CD14-positive monocyte (primary cell): ENCODE measurements at regions not wholly inside any gene's neighbourhood (a gene's known extent, or its start where the extent isn't known, plus 50 kb on each side); places are given as distances from the start of the nearest gene placed in this dataset.

Source experiments
- DNase-seq, 3 donors: peaks; one replicate each; pipeline ENCODE4 v3.0.0-alpha.2; 2011 to 2022
- H2AFZ ChIP-seq: 2 replicates; pipeline ENCODE4 v1.6.0; 2012; ENCODE audit warnings: mild to moderate bottlenecking, low read depth, low read length, inconsistent platforms; ENCODE audit not compliant: insufficient read depth, poor library complexity, severe bottlenecking
- H3K27ac ChIP-seq, 2 donors: 1 replicate in 1 of 2; 2 replicates in 1 of 2; pipeline ENCODE4 v1.5.1; 2012 to 2013; ENCODE audit warnings: low read length in 2 of 2, control low read depth in 1 of 2, inconsistent platforms in 1 of 2, low read depth in 1 of 2, mild to moderate bottlenecking in 1 of 2
- H3K27me3 ChIP-seq, 2 donors: one replicate each; pipeline versions ENCODE4 v1.6.0 to v1.6.1; 2011 to 2013; ENCODE audit warnings: low read length in 2 of 2; ENCODE audit not compliant: control insufficient read depth in 2 of 2, insufficient read depth in 2 of 2
- H3K36me3 ChIP-seq, 2 donors: replicated peaks in 1 of 2; 1 replicate in 1 of 2; 2 replicates in 1 of 2; pipeline versions ENCODE4 v1.5.1 to v1.6.1; 2012 to 2013; ENCODE audit warnings: low read length in 2 of 2, control low read depth in 1 of 2, inconsistent platforms in 1 of 2, mild to moderate bottlenecking in 1 of 2; ENCODE audit not compliant: insufficient read depth in 2 of 2, control insufficient read depth in 1 of 2
- H3K4me1 ChIP-seq, 2 donors: 1 replicate in 1 of 2; 2 replicates in 1 of 2; pipeline versions ENCODE4 v1.5.1 to v1.6.1; 2012 to 2013; ENCODE audit warnings: low read length in 2 of 2, control low read depth in 1 of 2, inconsistent platforms in 1 of 2, mild to moderate bottlenecking in 1 of 2, moderate library complexity in 1 of 2; ENCODE audit not compliant: insufficient read depth in 2 of 2, control insufficient read depth in 1 of 2
- H3K4me2 ChIP-seq: replicated peaks from 2 replicates; pipeline ENCODE3; 2012; ENCODE audit warnings: low read length, moderate library complexity, mild to moderate bottlenecking; ENCODE audit not compliant: poor library complexity, severe bottlenecking; ENCODE audit errors: extremely low read depth
- H3K4me3 ChIP-seq, 3 experiments: fragments of 200-600 bp in 1 of 3; sonication (generic) in 1 of 3; replicated peaks in 1 of 3; 1 replicate in 2 of 3; 2 replicates in 1 of 3; pipeline ENCODE4 v1.5.1; 2011 to 2013; ENCODE audit warnings: low read length in 3 of 3, mild to moderate bottlenecking in 3 of 3, control low read depth in 2 of 3, low read depth in 2 of 3, inconsistent platforms in 1 of 3, moderate library complexity in 1 of 3
- H3K79me2 ChIP-seq: 2 replicates; pipeline ENCODE4 v1.6.0; 2012; ENCODE audit warnings: mild to moderate bottlenecking, control low read depth, inconsistent platforms, low read length, moderate library complexity; ENCODE audit not compliant: insufficient read depth
- H3K9ac ChIP-seq: 2 replicates; pipeline ENCODE4 v1.6.0; 2017; ENCODE audit warnings: low read length, mild to moderate bottlenecking; ENCODE audit not compliant: insufficient read depth, poor library complexity, severe bottlenecking
- H3K9me3 ChIP-seq, 2 donors: replicated peaks in 1 of 2; 1 replicate in 1 of 2; 2 replicates in 1 of 2; pipeline versions ENCODE4 v1.5.1 to v1.6.1; 2012 to 2013; ENCODE audit warnings: low read length in 2 of 2, control low read depth in 1 of 2; ENCODE audit not compliant: control insufficient read depth in 1 of 2, insufficient read depth in 1 of 2
- H4K20me1 ChIP-seq: 2 replicates; pipeline ENCODE4 v1.6.0; 2012; ENCODE audit warnings: mild to moderate bottlenecking, low read length, control low read depth, moderate library complexity; ENCODE audit not compliant: insufficient read depth
- H3K27ac Mint-ChIP-seq, 7 donors: one replicate each; pipeline ENCODE4 v1.8.0; 2020; ENCODE audit warnings: mild to moderate bottlenecking in 7 of 7, mixed read lengths in 7 of 7, moderate library complexity in 6 of 7, inconsistent platforms in 2 of 7
- H3K27me3 Mint-ChIP-seq, 3 donors: one replicate each; pipeline ENCODE4 v1.8.0; 2021 to 2022; ENCODE audit warnings: low read depth in 3 of 3, mild to moderate bottlenecking in 3 of 3, mixed read lengths in 3 of 3, moderate library complexity in 3 of 3, inconsistent platforms in 1 of 3
- H3K36me3 Mint-ChIP-seq, 2 donors: one replicate each; pipeline ENCODE4 v1.8.0; 2020; ENCODE audit warnings: mixed read lengths in 2 of 2, inconsistent platforms in 1 of 2, mild to moderate bottlenecking in 1 of 2
- H3K4me1 Mint-ChIP-seq: one replicate; pipeline ENCODE4 v1.8.0; 2020; ENCODE audit warnings: mild to moderate bottlenecking, mixed read lengths
- H3K4me3 Mint-ChIP-seq, 2 donors: one replicate each; pipeline ENCODE4 v1.8.0; 2020; ENCODE audit warnings: mild to moderate bottlenecking in 2 of 2, mixed read lengths in 2 of 2, moderate library complexity in 1 of 2
- H3K9me3 Mint-ChIP-seq, 7 donors: one replicate each; pipeline ENCODE4 v1.8.0; 2020 to 2022; ENCODE audit warnings: mixed read lengths in 7 of 7, mild to moderate bottlenecking in 6 of 7, moderate library complexity in 6 of 7, inconsistent platforms in 2 of 7
- WGBS: methylation state at CpG from one replicate; pipeline ENCODE4 v1.1.5; 2013; ENCODE audit warnings: missing lambda C conversion rate; ENCODE audit not compliant: insufficient coverage; 5-methylcytosine and 5-hydroxymethylcytosine counted together
- intact Hi-C, 2 donors: fragments of 100-400 bp; cut with micrococcal nuclease; formaldehyde crosslinking; loops; one replicate each; pipeline versions ENCODE4 v1.15.0 to v1.15.1; 2023
- TF ChIP-seq, protein P1 (sequence below): fragments of 200-600 bp; IDR thresholded peaks from one replicate; pipeline ENCODE4 v1.8.0; 2022; ENCODE audit warnings: antibody characterized with exemption, mild to moderate bottlenecking

DNA sequence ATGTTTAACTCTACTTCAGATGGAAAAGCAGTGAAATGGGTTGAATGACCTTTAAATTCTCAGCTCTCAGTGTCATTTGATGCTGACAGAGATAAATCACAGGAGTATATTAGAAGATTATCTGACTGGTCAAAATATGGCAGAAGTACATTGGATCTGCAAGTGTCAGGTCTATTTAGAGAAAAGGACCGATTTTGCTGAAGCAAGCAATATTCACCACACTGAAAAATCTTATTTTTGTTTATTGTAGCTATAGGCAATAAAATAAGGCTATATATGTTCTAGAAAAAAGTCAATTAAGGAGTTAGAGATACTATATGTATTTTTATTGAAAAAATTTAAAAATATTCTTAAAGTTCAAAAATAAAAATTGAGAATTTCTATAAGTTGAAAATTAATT lies 325.3 kb downstream of the CXXC4 start:
- Mint-ChIP-seq H3K36me3 (no peaks in the 10 kb centered on the region), H3K27ac (no peak overlapping the region), H3K9me3 (peaks cover 0 to 9% (median 2%) of the 10 kb centered on the region in 7 donors), H3K27me3 (no peaks in the 10 kb centered on the region), H3K4me3 (no peak overlapping the region), H3K4me1 (no peaks in the 10 kb centered on the region)
- no peak overlapping the region for H2AFZ ChIP-seq
- no peaks in the 10 kb centered on the region for H3K79me2 ChIP-seq
- no peaks in the 10 kb centered on the region for H3K36me3 ChIP-seq
- no peaks in the 10 kb centered on the region for H4K20me1 ChIP-seq
- H3K9ac ChIP-seq, result no peak overlapping the region
- H3K9me3 ChIP-seq, result peaks cover 4 to 7% of the 10 kb centered on the region in 2 donors
- intact Hi-C loops, result no loop called here
- no peak overlapping the region for H3K27ac ChIP-seq
- WGBS, result no CpG with 5 or more reads among the region's 1 CpG
- no peaks in the 10 kb centered on the region for H3K27me3 ChIP-seq
- no peaks in the 10 kb centered on the region for H3K4me1 ChIP-seq
- H3K4me2 ChIP-seq, result no peak overlapping the region
- TF ChIP-seq, protein P1, sequence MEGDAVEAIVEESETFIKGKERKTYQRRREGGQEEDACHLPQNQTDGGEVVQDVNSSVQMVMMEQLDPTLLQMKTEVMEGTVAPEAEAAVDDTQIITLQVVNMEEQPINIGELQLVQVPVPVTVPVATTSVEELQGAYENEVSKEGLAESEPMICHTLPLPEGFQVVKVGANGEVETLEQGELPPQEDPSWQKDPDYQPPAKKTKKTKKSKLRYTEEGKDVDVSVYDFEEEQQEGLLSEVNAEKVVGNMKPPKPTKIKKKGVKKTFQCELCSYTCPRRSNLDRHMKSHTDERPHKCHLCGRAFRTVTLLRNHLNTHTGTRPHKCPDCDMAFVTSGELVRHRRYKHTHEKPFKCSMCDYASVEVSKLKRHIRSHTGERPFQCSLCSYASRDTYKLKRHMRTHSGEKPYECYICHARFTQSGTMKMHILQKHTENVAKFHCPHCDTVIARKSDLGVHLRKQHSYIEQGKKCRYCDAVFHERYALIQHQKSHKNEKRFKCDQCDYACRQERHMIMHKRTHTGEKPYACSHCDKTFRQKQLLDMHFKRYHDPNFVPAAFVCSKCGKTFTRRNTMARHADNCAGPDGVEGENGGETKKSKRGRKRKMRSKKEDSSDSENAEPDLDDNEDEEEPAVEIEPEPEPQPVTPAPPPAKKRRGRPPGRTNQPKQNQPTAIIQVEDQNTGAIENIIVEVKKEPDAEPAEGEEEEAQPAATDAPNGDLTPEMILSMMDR, result no peak
- no peak overlapping the region for H3K4me3 ChIP-seq
- no peak for DNase-seq

GRCh38 chr4:104166749-104167148 lies 327.9 kb downstream of the CXXC4 start:
- no peaks in the 10 kb centered on the region for H3K27me3 ChIP-seq
- no peak overlapping the region for H3K27ac ChIP-seq
- no peaks in the 10 kb centered on the region for H3K36me3 Mint-ChIP-seq
- H3K27ac Mint-ChIP-seq, result no peak overlapping the region
- no peaks in the 10 kb centered on the region for H3K36me3 ChIP-seq
- no peak overlapping the region for H2AFZ ChIP-seq
- peaks cover 0 to 4% of the 10 kb centered on the region in 2 donors for H3K9me3 ChIP-seq
- no peaks in the 10 kb centered on the region for H3K79me2 ChIP-seq
- no CpG with 5 or more reads among the region's 1 CpG for WGBS
- no peaks in the 10 kb centered on the region for H3K4me1 ChIP-seq
- no peak overlapping the region for H3K9ac ChIP-seq
- no peak overlapping the region for H3K4me3 ChIP-seq
- H3K9me3 Mint-ChIP-seq, result peaks cover 0 to 6% (median under 1%) of the 10 kb centered on the region in 7 donors
- H4K20me1 ChIP-seq, result no peaks in the 10 kb centered on the region
- no peak for DNase-seq
- intact Hi-C loops, result no loop called here
- H3K4me3 Mint-ChIP-seq, result no peak overlapping the region
- TF ChIP-seq, protein P1, result no peak
- no peak overlapping the region for H3K4me2 ChIP-seq
- no peaks in the 10 kb centered on the region for H3K27me3 Mint-ChIP-seq
- no peaks in the 10 kb centered on the region for H3K4me1 Mint-ChIP-seq
